ENCODE measurements at regions not wholly inside any gene's neighbourhood (a gene's known extent, or its start where the extent isn't known, plus 50 kb on each side); places are given as distances from the start of the nearest gene placed in this dataset.

- TF ChIP-seq SIN3A (IDR thresholded peaks at IDR 0.05; ENCODE audit: borderline replicate concordance, insufficient read depth, low read depth, low read length) (no peak), CTCF (IDR thresholded peaks at IDR 0.05) (no peak)
Measured at GRCh38 chr2:238667008-238667407, 180.9 kb upstream of the TWIST2 start.
